Loucy (cell line): ENCODE measurements at regions not wholly inside any gene's neighbourhood (a gene's known extent, or its start where the extent isn't known, plus 50 kb on each side); places are given as distances from the start of the nearest gene placed in this dataset.

Experiments used
- CTCF ChIP-seq: fragments of 200-600 bp; sonication (generic); conservative IDR thresholded peaks from 2 replicates; pipeline ENCODE4 v1.5.1; 2014; ENCODE audit warnings: mild to moderate bottlenecking, antibody characterized with exemption, low read length
- EZH2phosphoT487 ChIP-seq: fragments of 200-600 bp; IDR thresholded peaks from 2 replicates; pipeline ENCODE4 v1.6.1; 2018; ENCODE audit warnings: antibody characterized with exemption, mild to moderate bottlenecking, moderate library complexity, borderline replicate concordance

GRCh38 chr12:124185971-124186686, 108.8 kb upstream of the RFLNA start:
- TF ChIP-seq CTCF (no peak), EZH2phosphoT487 (no peak)
